Epidermal melanocyte (primary cell): ENCODE measurements at regions not wholly inside any gene's neighbourhood (a gene's known extent, or its start where the extent isn't known, plus 50 kb on each side); places are given as distances from the start of the nearest gene placed in this dataset.
"Not testable (repeated sequence)": the region's sequence is repeated elsewhere in the genome, so short reads cannot be mapped to it uniquely, and the experiment has no call there.

ENCODE experiments used
- DNase-seq: peaks from one replicate; pipeline ENCODE4 v3.0.0; 2011; ENCODE audit warnings: low spot score; ENCODE audit not compliant: insufficient read length

GRCh38 chr5:21483790-21484497, 1369.2 kb downstream of the CDH12 start:
- not testable (repeated sequence) for DNase-seq

GRCh38 chr5:21482983-21483650, 1370.0 kb downstream of the CDH12 start:
- DNase-seq: not testable (repeated sequence)

- DNase-seq: not testable (repeated sequence)
These were observed 1370.6 kb downstream of the CDH12 start for GRCh38 chr5:21482522-21482921.

- not testable (repeated sequence) for DNase-seq
These were observed 1371.5 kb downstream of the CDH12 start for GRCh38 chr5:21481320-21482270.

GRCh38 chr5:21480054-21480453, 1373.1 kb downstream of the CDH12 start:
- not testable (repeated sequence) for DNase-seq

- DNase-seq: not testable (repeated sequence)
These were observed 1379.2 kb downstream of the CDH12 start for GRCh38 chr5:21473981-21474380.

GRCh38 chr5:21473436-21473835, 1379.7 kb downstream of the CDH12 start:
- not testable (repeated sequence) for DNase-seq

- not testable (repeated sequence) for DNase-seq
These were observed 1381.5 kb downstream of the CDH12 start for GRCh38 chr5:21471691-21472090.

- not testable (repeated sequence) for DNase-seq
These were observed 1383.5 kb downstream of the CDH12 start for GRCh38 chr5:21469523-21470101.

- DNase-seq: not testable (repeated sequence)
These were observed 1385.6 kb downstream of the CDH12 start for GRCh38 chr5:21467544-21467943.

GRCh38 chr5:21459744-21460073, 1393.4 kb downstream of the CDH12 start:
- DNase-seq: not testable (repeated sequence)

- DNase-seq: no peak
These were observed 1400.7 kb downstream of the CDH12 start for GRCh38 chr5:21452449-21452848.

- DNase-seq: no peak
These were observed 1420.5 kb downstream of the CDH12 start for GRCh38 chr5:21432646-21433045.

- DNase-seq: no peak
These were observed 1428.2 kb downstream of the CDH12 start for GRCh38 chr5:21424907-21425306.

GRCh38 chr5:21419383-21419782, 1431.4 kb upstream of the CDH18 start:
- no peak for DNase-seq

- DNase-seq: not testable (repeated sequence)
These were observed 1414.1 kb upstream of the CDH18 start for GRCh38 chr5:21402089-21402488.

- no peak for DNase-seq
These were observed 1410.5 kb upstream of the CDH18 start for GRCh38 chr5:21398511-21398910.

GRCh38 chr5:21397693-21398092, 1409.7 kb upstream of the CDH18 start:
- no peak for DNase-seq

GRCh38 chr5:21391506-21391905, 1403.5 kb upstream of the CDH18 start:
- no peak for DNase-seq

GRCh38 chr5:21360754-21361153, 1372.8 kb upstream of the CDH18 start:
- DNase-seq: not testable (repeated sequence)

- DNase-seq: not testable (repeated sequence)
These were observed 1353.9 kb upstream of the CDH18 start for GRCh38 chr5:21341948-21342261.
